Type B pancreatic cell (in vitro differentiated cells): ENCODE measurements at regions not wholly inside any gene's neighbourhood (a gene's known extent, or its start where the extent isn't known, plus 50 kb on each side); places are given as distances from the start of the nearest gene placed in this dataset.
A peak's percentile ranks its signal among the peaks of the same experiment; 100 is the strongest.

Experiments
- DNase-seq: peaks from one replicate; pipeline ENCODE4 v3.0.0; 2021; ENCODE audit warnings: mixed read lengths; ENCODE audit not compliant: unreplicated experiment; ENCODE audit errors: extremely low spot score
- H3K27ac Mint-ChIP-seq: 2 replicates; pipeline ENCODE4 v1.8.0; 2021; ENCODE audit warnings: mild to moderate bottlenecking, mixed read lengths
- H3K27me3 Mint-ChIP-seq: 2 replicates; pipeline ENCODE4 v1.8.0; 2021; ENCODE audit warnings: mixed read lengths
- H3K36me3 Mint-ChIP-seq: 2 replicates; pipeline ENCODE4 v1.8.0; 2021; ENCODE audit warnings: mixed read lengths
- H3K4me1 Mint-ChIP-seq: one replicate; pipeline ENCODE4 v1.8.0; 2021; ENCODE audit warnings: mixed read lengths; ENCODE audit not compliant: unreplicated experiment
- H3K4me3 Mint-ChIP-seq: 2 replicates; pipeline ENCODE4 v1.8.0; 2021; ENCODE audit warnings: mild to moderate bottlenecking, mixed read lengths
- H3K9me3 Mint-ChIP-seq: 2 replicates; pipeline ENCODE4 v1.8.0; 2021; ENCODE audit warnings: mixed read lengths
- CTCF ChIP-seq: fragments of 200-600 bp; sonication (generic); conservative IDR thresholded peaks from 2 replicates; pipeline ENCODE4 v1.5.0; 2021; ENCODE audit warnings: antibody characterized with exemption, mild to moderate bottlenecking

GRCh38 chr5:124692950-124693349, 53.5 kb downstream of the ZNF608 start:
- TF ChIP-seq CTCF: no peak
- Mint-ChIP-seq H3K36me3 (peaks cover 25% of the 10 kb centered on the region), H3K4me1 (peaks cover 25% of the 10 kb centered on the region), H3K4me3 (no peak overlapping the region), H3K9me3 (peaks cover 7% of the 10 kb centered on the region), H3K27me3 (no peaks in the 10 kb centered on the region), H3K27ac (no peak overlapping the region)
- DNase-seq: no peak

- Mint-ChIP-seq H3K27me3 (no peaks in the 10 kb centered on the region), H3K4me1 (peaks cover 24% of the 10 kb centered on the region), H3K9me3 (peaks cover 7% of the 10 kb centered on the region), H3K4me3 (no peak overlapping the region), H3K27ac (no peak overlapping the region), H3K36me3 (peaks cover 28% of the 10 kb centered on the region)
- no peak for TF ChIP-seq CTCF
- DNase-seq: no peak
These were observed 54.1 kb downstream of the ZNF608 start for GRCh38 chr5:124692324-124692723.

- H3K4me1 Mint-ChIP-seq: peaks cover 31% of the 10 kb centered on the region
- no peak for TF ChIP-seq CTCF
- H3K4me3 Mint-ChIP-seq: no peak overlapping the region
- H3K36me3 Mint-ChIP-seq: peaks cover 23% of the 10 kb centered on the region
- DNase-seq: no peak
- no peaks in the 10 kb centered on the region for H3K9me3 Mint-ChIP-seq
- no peak overlapping the region for H3K27ac Mint-ChIP-seq
- H3K27me3 Mint-ChIP-seq: no peaks in the 10 kb centered on the region
These were observed 56.8 kb downstream of the ZNF608 start for GRCh38 chr5:124689653-124690052.

- no peak overlapping the region for H3K27ac Mint-ChIP-seq
- peaks cover 19% of the 10 kb centered on the region for H3K36me3 Mint-ChIP-seq
These were observed 60.0 kb downstream of the ZNF608 start for GRCh38 chr5:124686239-124687004.

GRCh38 chr5:124685404-124685930, 61.0 kb downstream of the ZNF608 start:
- Mint-ChIP-seq H3K36me3 (peaks cover 24% of the 10 kb centered on the region), H3K4me3 (no peak overlapping the region), H3K27ac (no peak overlapping the region), H3K4me1 (peaks cover 48% of the 10 kb centered on the region), H3K9me3 (no peaks in the 10 kb centered on the region), H3K27me3 (no peaks in the 10 kb centered on the region)
- no peak for TF ChIP-seq CTCF
- DNase-seq: no peak

More at GRCh38 chr5:124686239-124687004, 60.0 kb downstream of the ZNF608 start:
- H3K27me3 Mint-ChIP-seq: no peaks in the 10 kb centered on the region
- no peak for DNase-seq
- TF ChIP-seq CTCF: no peak
- H3K9me3 Mint-ChIP-seq: no peaks in the 10 kb centered on the region
- H3K4me1 Mint-ChIP-seq: peaks cover 44% of the 10 kb centered on the region
- H3K4me3 Mint-ChIP-seq: peak overlapping the region; percentile 4
